ENCODE measurements at regions not wholly inside any gene's neighbourhood (a gene's known extent, or its start where the extent isn't known, plus 50 kb on each side); places are given as distances from the start of the nearest gene placed in this dataset.

DNA sequence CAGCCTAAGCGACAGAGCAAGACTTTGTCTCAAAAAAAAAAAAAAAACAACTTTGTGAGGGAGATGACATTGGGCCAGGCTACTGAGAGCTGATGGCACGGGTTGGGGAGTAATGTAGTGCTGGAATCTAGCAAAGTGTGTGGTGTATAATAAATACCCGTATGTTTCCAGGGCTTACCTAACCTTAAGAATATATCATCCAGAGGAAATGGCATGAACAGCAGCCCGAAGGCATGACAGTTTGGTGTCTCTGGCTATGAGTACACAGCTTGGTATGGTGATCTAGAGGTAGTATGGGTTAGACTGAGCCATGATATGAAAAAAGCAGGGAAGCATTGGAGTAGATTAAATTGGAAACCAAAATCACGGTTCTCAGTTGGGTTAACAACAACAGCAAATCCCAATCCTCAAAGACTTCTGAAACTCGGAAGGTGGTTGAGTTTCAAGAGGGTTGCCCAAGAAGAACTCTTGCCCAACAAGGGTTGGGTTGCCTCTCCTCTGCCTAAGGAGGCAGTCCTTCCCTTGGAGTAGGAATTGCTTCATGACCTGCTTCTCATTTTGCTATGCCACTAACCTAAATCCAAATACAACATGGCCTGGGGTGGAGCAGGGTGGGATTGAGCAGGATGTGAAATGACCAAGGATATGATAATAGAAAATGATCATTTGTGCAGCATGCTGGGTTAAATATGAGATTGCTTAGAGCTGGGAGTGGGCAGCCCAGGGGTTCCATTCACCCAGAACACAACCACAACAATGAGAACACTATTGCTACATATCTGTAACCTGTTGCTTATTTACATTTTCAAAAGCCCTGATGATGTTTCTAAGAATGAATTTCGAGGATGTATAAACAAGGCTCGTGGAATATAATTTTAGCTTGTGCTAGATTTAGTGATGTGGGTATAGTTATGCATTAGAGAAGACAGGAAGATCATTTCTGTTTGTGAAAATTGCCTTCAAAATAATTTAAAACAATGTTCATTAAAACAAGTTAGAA is 64.6 kb upstream of the ZFR start:
- TF ChIP-seq, protein P1, sequence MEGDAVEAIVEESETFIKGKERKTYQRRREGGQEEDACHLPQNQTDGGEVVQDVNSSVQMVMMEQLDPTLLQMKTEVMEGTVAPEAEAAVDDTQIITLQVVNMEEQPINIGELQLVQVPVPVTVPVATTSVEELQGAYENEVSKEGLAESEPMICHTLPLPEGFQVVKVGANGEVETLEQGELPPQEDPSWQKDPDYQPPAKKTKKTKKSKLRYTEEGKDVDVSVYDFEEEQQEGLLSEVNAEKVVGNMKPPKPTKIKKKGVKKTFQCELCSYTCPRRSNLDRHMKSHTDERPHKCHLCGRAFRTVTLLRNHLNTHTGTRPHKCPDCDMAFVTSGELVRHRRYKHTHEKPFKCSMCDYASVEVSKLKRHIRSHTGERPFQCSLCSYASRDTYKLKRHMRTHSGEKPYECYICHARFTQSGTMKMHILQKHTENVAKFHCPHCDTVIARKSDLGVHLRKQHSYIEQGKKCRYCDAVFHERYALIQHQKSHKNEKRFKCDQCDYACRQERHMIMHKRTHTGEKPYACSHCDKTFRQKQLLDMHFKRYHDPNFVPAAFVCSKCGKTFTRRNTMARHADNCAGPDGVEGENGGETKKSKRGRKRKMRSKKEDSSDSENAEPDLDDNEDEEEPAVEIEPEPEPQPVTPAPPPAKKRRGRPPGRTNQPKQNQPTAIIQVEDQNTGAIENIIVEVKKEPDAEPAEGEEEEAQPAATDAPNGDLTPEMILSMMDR (IDR thresholded peaks at IDR 0.05; ENCODE audit: insufficient read depth, low read depth, low read length, missing control alignments) = no peak
- no peak overlapping the region for H3K4me3 ChIP-seq (ENCODE audit: low read depth, low read length)
- DNase-seq (ENCODE audit: low read depth) = no peak

DNA sequence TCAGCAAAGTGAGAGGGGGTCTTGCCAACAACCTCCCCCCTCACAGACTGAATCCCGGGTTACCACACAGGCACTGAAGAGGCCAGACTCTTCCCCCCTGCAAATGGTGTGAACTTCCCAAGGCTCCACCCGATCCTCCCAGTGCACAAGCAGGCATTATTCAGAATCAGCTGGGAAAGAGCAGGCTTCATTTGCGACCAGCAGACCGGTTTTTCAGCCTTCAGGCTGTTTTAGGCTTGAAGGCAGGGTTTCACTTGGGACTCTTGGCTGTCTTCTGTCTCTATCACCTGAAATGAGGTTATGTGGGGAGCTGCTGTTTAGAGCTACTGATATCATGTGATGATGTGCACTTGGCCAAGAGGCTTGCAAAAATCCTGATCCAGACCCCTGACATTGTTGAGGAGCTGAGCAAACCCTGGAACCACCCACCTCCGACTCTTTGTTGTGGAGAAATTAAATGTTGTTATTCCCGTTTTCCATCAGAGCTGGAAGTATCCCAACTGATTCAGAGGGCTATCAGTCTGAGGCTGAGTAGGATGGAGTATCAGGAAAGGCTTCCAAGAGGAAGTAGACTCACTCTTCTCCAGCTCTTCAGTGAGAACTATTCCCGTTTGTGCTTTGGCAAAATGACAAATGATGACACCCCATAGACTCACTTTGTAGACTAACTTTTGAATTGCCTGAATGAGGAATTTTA is 63.3 kb upstream of the ZFR start:
- DNase-seq (ENCODE audit: low read depth) = no peak
- no peak overlapping the region for H3K4me3 ChIP-seq (ENCODE audit: low read depth, low read length)
- TF ChIP-seq, protein P1 (IDR thresholded peaks at IDR 0.05; ENCODE audit: insufficient read depth, low read depth, low read length, missing control alignments) = no peak

DNA sequence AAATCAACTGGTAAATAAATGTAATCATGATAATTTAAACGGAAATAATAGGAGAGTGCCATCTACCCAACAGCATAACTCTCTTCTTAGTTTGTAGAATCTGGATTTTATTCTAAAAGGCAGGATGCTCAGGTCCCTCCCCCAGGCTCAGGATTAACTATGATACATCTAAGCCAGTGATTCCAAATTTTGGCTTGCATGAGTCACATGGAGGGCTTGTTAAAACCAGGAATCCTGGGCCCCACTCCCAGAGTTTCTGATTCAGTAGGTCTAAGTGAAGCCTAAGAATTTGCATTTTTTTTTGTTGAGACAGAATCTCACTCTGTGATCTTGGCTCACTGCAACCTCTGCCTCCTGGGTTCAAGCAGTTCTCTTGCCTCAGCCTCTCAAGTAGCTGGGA is 62.3 kb upstream of the ZFR start:
- DNase-seq (ENCODE audit: low read depth) = no peak
- H3K4me3 ChIP-seq (ENCODE audit: low read depth, low read length) = no peak overlapping the region
- TF ChIP-seq, protein P1 (IDR thresholded peaks at IDR 0.05; ENCODE audit: insufficient read depth, low read depth, low read length, missing control alignments) = no peak

DNA sequence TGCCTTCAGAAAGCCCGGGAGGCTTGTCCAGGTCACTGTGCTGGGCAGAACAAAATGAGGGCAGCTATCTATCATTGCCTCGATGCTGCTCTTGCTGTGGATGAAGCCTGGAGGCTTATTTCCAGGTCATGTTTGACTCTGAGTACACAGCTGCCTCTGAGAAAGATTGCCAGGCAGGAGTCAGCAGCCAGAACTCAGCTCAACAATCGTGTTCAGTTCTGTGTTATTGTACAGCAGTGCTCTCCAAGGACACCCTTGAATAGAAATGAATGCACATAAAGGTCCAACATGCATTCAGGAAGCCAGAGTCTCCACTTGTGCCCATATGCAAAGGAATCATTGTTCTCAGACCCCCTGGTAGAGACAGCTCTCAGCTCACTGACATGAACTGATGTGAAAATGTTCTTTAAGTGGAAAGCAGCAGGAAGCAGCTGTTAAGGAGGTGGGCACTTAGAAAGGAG is 61.7 kb upstream of the ZFR start:
- TF ChIP-seq, protein P1 (IDR thresholded peaks at IDR 0.05; ENCODE audit: insufficient read depth, low read depth, low read length, missing control alignments) = no peak
- DNase-seq (ENCODE audit: low read depth) = no peak
- H3K4me3 ChIP-seq (ENCODE audit: low read depth, low read length) = no peak overlapping the region

DNA sequence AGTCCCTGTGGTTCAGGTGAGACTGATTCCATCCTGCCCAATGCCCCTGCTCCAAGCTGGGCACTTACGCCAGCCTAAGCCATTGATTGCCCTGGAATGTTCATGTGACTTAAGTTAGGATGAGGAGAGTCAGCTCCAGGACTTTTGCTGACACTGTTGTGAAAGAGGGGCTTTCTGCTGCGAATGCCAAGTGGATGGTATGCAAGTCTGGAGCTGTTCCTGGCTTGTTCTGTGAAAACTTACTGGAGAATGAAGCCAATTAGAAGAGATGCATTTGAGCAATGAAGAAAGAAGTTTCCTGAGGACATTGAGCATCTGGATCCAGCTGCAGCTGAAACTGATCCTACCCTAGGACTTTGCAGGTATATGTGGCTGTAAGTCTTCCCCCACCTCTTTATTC is 61.2 kb upstream of the ZFR start:
- H3K4me3 ChIP-seq (ENCODE audit: low read depth, low read length) = no peak overlapping the region
- DNase-seq (ENCODE audit: low read depth) = no peak
- TF ChIP-seq, protein P1 (IDR thresholded peaks at IDR 0.05; ENCODE audit: insufficient read depth, low read depth, low read length, missing control alignments) = no peak

DNA sequence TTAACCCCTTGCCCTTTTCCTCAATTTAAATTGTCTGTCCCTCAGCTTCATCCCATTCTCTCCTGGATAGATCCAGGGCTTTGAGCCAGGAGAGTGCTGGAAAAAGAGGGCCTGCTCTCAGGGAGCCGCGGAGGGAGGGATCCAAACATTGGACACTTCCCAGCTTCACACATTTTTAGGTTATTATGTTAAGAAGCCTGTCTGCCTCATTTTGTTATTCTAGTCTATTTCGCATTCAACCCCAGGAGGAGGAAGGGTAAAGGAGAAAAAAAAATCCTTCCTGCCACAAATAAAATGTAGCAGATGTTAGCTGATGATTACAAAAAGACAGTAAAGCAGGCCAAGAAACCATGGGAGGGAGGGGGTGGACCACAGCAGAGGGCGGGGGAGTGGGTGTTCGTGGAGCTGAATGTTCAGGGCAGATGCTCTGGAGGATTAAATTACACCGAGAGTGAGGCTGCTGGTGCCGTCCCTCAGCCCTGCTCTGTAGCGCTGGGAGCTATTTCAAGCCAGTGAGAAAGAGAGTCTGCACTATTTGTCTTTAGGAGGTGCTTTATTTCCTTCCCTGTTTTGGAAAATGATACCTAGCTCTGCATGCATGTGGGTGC is 60.6 kb upstream of the ZFR start:
- no peak for DNase-seq (ENCODE audit: low read depth)
- TF ChIP-seq, protein P1 (IDR thresholded peaks at IDR 0.05; ENCODE audit: insufficient read depth, low read depth, low read length, missing control alignments) = no peak
- no peak overlapping the region for H3K4me3 ChIP-seq (ENCODE audit: low read depth, low read length)
